HCT116 (cell line): ENCODE measurements at regions not wholly inside any gene's neighbourhood (a gene's known extent, or its start where the extent isn't known, plus 50 kb on each side); places are given as distances from the start of the nearest gene placed in this dataset.

Experiments
- ATAC-seq: fragments of 200-7000 bp; cut with Tn5 transposase; 2 replicates; pipeline ENCODE4 v1.9.1; 2020; ENCODE audit warnings: mild to moderate bottlenecking, moderate library complexity
- BruUV-seq: library from RNA; stranded (reverse); fragments of 400-500 nt; replicated peaks from 2 replicates; lab custom pipeline; 2021; lab: Mats Ljungman, UMichigan
- CTCF ChIA-PET: fragments of 300-600 bp; sonication (Branson Sonifier 250); formaldehyde crosslinking; loops from one replicate; lab custom pipeline; 2021; ENCODE audit warnings: antibody characterized with exemption; lab: Charles Lee
- POLR2A ChIA-PET: fragments of 300-600, 350-600 bp; sonication (Branson Sonifier 250); formaldehyde crosslinking; loops from one replicate; lab custom pipeline; 2021; ENCODE audit warnings: antibody characterized with exemption; lab: Charles Lee
- RAD21 ChIA-PET, 2 experiments: fragments of 300-600 bp; sonication (Branson Sonifier 250); formaldehyde crosslinking; loops; one replicate each; lab custom pipeline; 2023; ENCODE audit warnings: low total read pairs in 2 of 2; ENCODE audit not compliant: uncharacterized antibody in 2 of 2, unreplicated experiment in 2 of 2, low non-redundant PET in 1 of 2; lab: Charles Lee
- DNase-seq: peaks from one replicate; pipeline ENCODE4 v3.0.0-alpha.2; 2010; ENCODE audit warnings: low read depth, low spot score
- H2AFZ ChIP-seq: fragments of 200-600 bp; shearing (Covaris generic), sonication (generic); 2 replicates; pipeline ENCODE4 v1.6.1; 2017; ENCODE audit warnings: low read depth, mixed run types, mixed read lengths, antibody characterized with exemption, low read length; ENCODE audit not compliant: poor library complexity, severe bottlenecking
- H3K27ac ChIP-seq: 2 replicates; pipeline ENCODE4 v1.5.1; 2012; ENCODE audit warnings: low read depth, low read length
- H3K27me3 ChIP-seq: fragments of 200-600 bp; sonication (generic); 2 replicates; pipeline ENCODE4 v1.6.1; 2016; ENCODE audit warnings: mixed run types, low read length, mixed read lengths; ENCODE audit not compliant: insufficient read depth
- H3K36me3 ChIP-seq, 2 experiments: fragments of 200-500 bp in 1 of 2; fragments of 200-600 bp in 1 of 2; sonication (Bioruptor generic) in 1 of 2; sonication (generic) in 1 of 2; 2 replicates each; pipeline versions ENCODE4 v1.5.1 to v1.6.1; 2014 to 2016; ENCODE audit warnings: low read length in 2 of 2, inconsistent platforms in 1 of 2, mixed read lengths in 1 of 2, mixed run types in 1 of 2; ENCODE audit not compliant: insufficient read depth in 2 of 2, control insufficient read depth in 1 of 2
- H3K4me1 ChIP-seq, 2 experiments: fragments of 200-600 bp in 1 of 2; sonication (generic) in 1 of 2; 2 replicates each; pipeline versions ENCODE4 v1.5.1 to v1.6.1; 2012 to 2017; ENCODE audit warnings: low read length in 2 of 2, inconsistent platforms in 1 of 2, mild to moderate bottlenecking in 1 of 2, mixed read lengths in 1 of 2, mixed run types in 1 of 2, moderate library complexity in 1 of 2; ENCODE audit not compliant: insufficient read depth in 2 of 2, control insufficient read depth in 1 of 2
- H3K4me2 ChIP-seq: fragments of 200-600 bp; sonication (generic); 2 replicates; pipeline ENCODE4 v1.6.1; 2017; ENCODE audit warnings: mixed run types, low read length, mixed read lengths
- H3K4me3 ChIP-seq, 2 experiments: fragments of 200-600 bp in 1 of 2; sonication (generic) in 1 of 2; replicated peaks in 1 of 2; 2 replicates each; pipeline ENCODE4 v1.5.1; 2011 to 2016; ENCODE audit warnings: low read length in 2 of 2, control low read depth in 1 of 2, low read depth in 1 of 2, mild to moderate bottlenecking in 1 of 2, mixed read lengths in 1 of 2, mixed run types in 1 of 2
- H3K79me2 ChIP-seq: fragments of 200-600 bp; sonication (generic); 2 replicates; pipeline ENCODE4 v1.6.1; 2017; ENCODE audit warnings: mild to moderate bottlenecking, mixed run types, low read length, moderate library complexity, mixed read lengths; ENCODE audit not compliant: insufficient read depth
- H3K9ac ChIP-seq: fragments of 200-600 bp; sonication (generic); 2 replicates; pipeline ENCODE4 v1.6.1; 2016; ENCODE audit warnings: low read length, mixed read lengths
- H3K9me2 ChIP-seq: fragments of 200-600 bp; sonication (generic), shearing (Covaris generic); 2 replicates; pipeline ENCODE4 v1.6.1; 2017; ENCODE audit warnings: mixed run types, mild to moderate bottlenecking, moderate library complexity; ENCODE audit not compliant: insufficient read depth
- H3K9me3 ChIP-seq, 2 experiments: fragments of 200-500 bp in 1 of 2; fragments of 200-600 bp in 1 of 2; sonication (Bioruptor generic) in 1 of 2; sonication (generic) in 1 of 2; 2 replicates each; pipeline ENCODE4 v1.6.1; 2014 to 2017; ENCODE audit warnings: low read length in 2 of 2, mixed read lengths in 2 of 2, inconsistent platforms in 1 of 2, low read depth in 1 of 2, mild to moderate bottlenecking in 1 of 2, mixed run types in 1 of 2, moderate library complexity in 1 of 2; ENCODE audit not compliant: control insufficient read depth in 1 of 2, insufficient read depth in 1 of 2
- H4K20me1 ChIP-seq: fragments of 200-600 bp; sonication (generic), shearing (Covaris generic); 2 replicates; pipeline ENCODE4 v1.6.1; 2017; ENCODE audit warnings: mixed run types, mild to moderate bottlenecking, moderate library complexity; ENCODE audit not compliant: insufficient read depth
- CBX3 ChIP-seq: IDR thresholded peaks from 2 replicates; pipeline ENCODE4 v1.6.1; 2012; ENCODE audit warnings: low read depth
- CTCF ChIP-seq, 3 experiments: fragments of 200-600 bp in 1 of 3; sonication (generic) in 1 of 3; IDR thresholded peaks in 2 of 3; conservative IDR thresholded peaks in 1 of 3; 2 replicates each; pipeline ENCODE4 v1.5.1; 2012 to 2017; ENCODE audit warnings: low read depth in 2 of 3, low read length in 2 of 3, antibody characterized with exemption in 1 of 3, borderline replicate concordance in 1 of 3, control low read depth in 1 of 3, mild to moderate bottlenecking in 1 of 3, mixed read lengths in 1 of 3, mixed run types in 1 of 3, moderate library complexity in 1 of 3; ENCODE audit not compliant: insufficient read depth in 1 of 3
- ELF1 ChIP-seq: IDR thresholded peaks from 2 replicates; pipeline ENCODE4 v1.6.1; 2012; ENCODE audit warnings: low read depth, borderline replicate concordance
- EZH2 ChIP-seq: fragments of 200-600 bp; sonication (generic); IDR thresholded peaks from 2 replicates; pipeline ENCODE4 v1.6.1; 2017; ENCODE audit warnings: antibody characterized with exemption, mixed run types
- EZH2phosphoT487 ChIP-seq: fragments of 200-600 bp; IDR thresholded peaks from 2 replicates; pipeline ENCODE4 v1.6.1; 2018; ENCODE audit warnings: antibody characterized with exemption, borderline replicate concordance
- FOSL1 ChIP-seq: IDR thresholded peaks from 2 replicates; pipeline ENCODE4 v1.6.1; 2012; ENCODE audit warnings: low read depth
- JUND ChIP-seq: IDR thresholded peaks from 2 replicates; pipeline ENCODE4 v1.6.1; 2012
- MAX ChIP-seq: IDR thresholded peaks from 2 replicates; pipeline ENCODE4 v1.6.1; 2012
- POLR2AphosphoS5 ChIP-seq: IDR thresholded peaks from 2 replicates; pipeline ENCODE4 v1.6.1; 2011; ENCODE audit warnings: mild to moderate bottlenecking, low read depth, low read length, moderate library complexity
- RAD21 ChIP-seq: IDR thresholded peaks from 2 replicates; pipeline ENCODE4 v1.6.1; 2012; ENCODE audit warnings: low read depth, mild to moderate bottlenecking
- TCF7L2 ChIP-seq: IDR thresholded peaks from 2 replicates; pipeline ENCODE4 v1.7.0; 2011; ENCODE audit warnings: borderline replicate concordance, inconsistent platforms; ENCODE audit not compliant: insufficient read depth, insufficient read length; ENCODE audit errors: extremely low read depth
- ZBTB33 ChIP-seq: IDR thresholded peaks from 2 replicates; pipeline ENCODE4 v1.6.1; 2011; ENCODE audit warnings: mild to moderate bottlenecking, low read length, moderate library complexity; ENCODE audit not compliant: insufficient replicate concordance; ENCODE audit errors: extremely low read depth
- ZFX ChIP-seq: fragments of 450-650 bp; IDR thresholded peaks from 2 replicates; pipeline ENCODE4 v1.6.1; 2017
- ZNF274 ChIP-seq: fragments of 200-500 bp; sonication (Bioruptor generic); IDR thresholded peaks from 2 replicates; pipeline ENCODE4 v1.6.1; 2014; ENCODE audit warnings: mild to moderate bottlenecking, low read depth, low read length, inconsistent platforms
- intact Hi-C: fragments of 100-400 bp; cut with micrococcal nuclease; formaldehyde crosslinking; loops from 2 replicates; pipeline ENCODE4 v1.10.0; 2022

DNA sequence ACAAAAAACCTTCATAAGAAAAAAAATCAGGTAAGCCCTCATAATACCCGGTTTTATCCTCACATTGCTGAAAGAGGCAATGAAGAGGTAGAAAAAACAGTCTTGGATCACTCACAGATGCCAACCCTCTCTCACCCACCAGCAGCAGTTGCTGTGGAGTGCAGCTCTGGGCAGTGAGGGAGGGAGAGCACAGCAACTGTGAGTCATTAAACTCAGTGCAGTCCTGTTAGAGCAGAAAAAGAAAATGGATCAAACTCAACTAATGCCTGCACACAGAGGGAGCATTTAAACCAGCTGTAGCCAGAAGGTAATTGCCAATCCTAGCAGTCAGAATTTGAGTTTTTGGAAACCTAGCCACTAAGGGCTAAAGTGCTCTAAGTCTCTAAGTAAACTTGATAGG is 1050.6 kb upstream of the ALCAM start:
- POLR2A ChIA-PET, result no interaction called here
- Histone ChIP-seq H3K27ac (no peak overlapping the region), H2AFZ (no peak overlapping the region), H3K4me1 (no peaks in the 10 kb centered on the region), H3K4me3 (no peak overlapping the region), H3K9ac (no peak overlapping the region), H3K36me3 (peaks cover 2 to 15% of the 10 kb centered on the region in 2 experiments; a peak in 3 of 4 replicates), H3K9me2 (no peaks in the 10 kb centered on the region), H3K27me3 (no peaks in the 10 kb centered on the region), H3K4me2 (no peak overlapping the region), H3K79me2 (peaks cover 18% of the 10 kb centered on the region), H4K20me1 (no peaks in the 10 kb centered on the region), H3K9me3 (peaks cover 0 to 4% of the 10 kb centered on the region in 2 experiments; a peak in 1 of 4 replicates)
- no peak for TF ChIP-seq ZFX
- TF ChIP-seq EZH2, result no peak
- no peak for TF ChIP-seq EZH2phosphoT487
- TF ChIP-seq ZNF274, result no peak
- no peak for TF ChIP-seq POLR2AphosphoS5
- TF ChIP-seq MAX, result no peak
- no peak for TF ChIP-seq JUND
- TF ChIP-seq CTCF (IDR thresholded peaks at IDR 0.05 in 2 of 3, conservative IDR thresholded peaks at IDR 0.05 in 1 of 3; ENCODE audit: borderline replicate concordance in 1 of 3, insufficient read depth in 1 of 3, low read depth in 2 of 3, low read length in 2 of 3), result no peak
- TF ChIP-seq CBX3, result no peak
- no peak for TF ChIP-seq RAD21
- TF ChIP-seq ZBTB33, result no peak
- no peak for TF ChIP-seq FOSL1
- no peak for TF ChIP-seq TCF7L2
- TF ChIP-seq ELF1, result no peak
- CTCF ChIA-PET, result no interaction called here
- no peak; the same call in 1 of the 2 replicates for ATAC-seq
- BruUV-seq, result no TSS peak
- DNase-seq, result no peak
- RAD21 ChIA-PET, result no interaction called here
- intact Hi-C loops, result no loop called here
